K562 (cell line): ENCODE measurements at regions not wholly inside any gene's neighbourhood (a gene's known extent, or its start where the extent isn't known, plus 50 kb on each side); places are given as distances from the start of the nearest gene placed in this dataset.

Experiments
- ATAC-seq: fragments of 200-7000 bp; cut with Tn5 transposase; 3 replicates; pipeline ENCODE4 v1.9.1; 2020; ENCODE audit warnings: moderate library complexity
- BruUV-seq: library from RNA; stranded (reverse); fragments of 400-500 nt; replicated peaks from 2 replicates; lab custom pipeline; 2021; lab: Mats Ljungman, UMichigan
- CTCF ChIA-PET: fragments of 300-600 bp; formaldehyde crosslinking; extraction: SDS; loops from one replicate; lab custom pipeline; 2021; ENCODE audit warnings: low intra/inter-chr PET ratio; lab: Yijun Ruan, JAX
- POLR2A ChIA-PET: fragments of 300-600, 350-650 bp; sonication (Branson Sonifier 250); formaldehyde crosslinking; extraction: SDS; loops from one replicate; lab custom pipeline; 2021; ENCODE audit warnings: antibody characterized with exemption, inconsistent platforms; lab: Yijun Ruan, JAX
- DNase-seq, 4 experiments: peaks; one replicate each; pipeline versions ENCODE4 v3.0.0 to v3.0.0-alpha.2; 2011 to 2018; ENCODE audit warnings: low spot score in 3 of 4, mixed read lengths in 3 of 4; ENCODE audit errors: extremely low read depth in 1 of 4
- FAIRE-seq: peaks from 2 replicates; lab custom pipeline; 2011; peaks lifted over from hg19 to GRCh38; lab: Jason Lieb, UNC
- H2AFZ ChIP-seq: 2 replicates; pipeline ENCODE4 v1.6.0; 2011; ENCODE audit warnings: low read depth, low read length, control low read depth, inconsistent platforms
- H3K27ac ChIP-seq: fragments of 200-600 bp; 3 replicates; pipeline ENCODE4 v1.8.0; 2011; ENCODE audit warnings: low read depth, mild to moderate bottlenecking, control low read depth, inconsistent platforms, low read length, moderate library complexity, mixed read lengths; ENCODE audit errors: extremely low read depth
- H3K27me3 ChIP-seq, 2 experiments: fragments of 300-600 bp in 1 of 2; 2 replicates in 1 of 2; 3 replicates in 1 of 2; pipeline versions ENCODE4 v1.6.0 to v1.8.0; 2011; ENCODE audit warnings: inconsistent platforms in 2 of 2, low read length in 2 of 2, mild to moderate bottlenecking in 1 of 2, mixed read lengths in 1 of 2, moderate library complexity in 1 of 2; ENCODE audit not compliant: control insufficient read depth in 2 of 2, insufficient read depth in 2 of 2
- H3K36me3 ChIP-seq: fragments of 300-600 bp; 3 replicates; pipeline ENCODE4 v1.8.0; 2011; ENCODE audit warnings: mild to moderate bottlenecking, low read length, inconsistent platforms; ENCODE audit not compliant: control insufficient read depth, insufficient read depth
- H3K4me1 ChIP-seq, 2 experiments: fragments of 200-600 bp in 1 of 2; replicated peaks in 1 of 2; 2 replicates in 1 of 2; 3 replicates in 1 of 2; pipeline versions ENCODE4 v1.5.1 to v1.8.0; 2011; ENCODE audit warnings: inconsistent platforms in 2 of 2, low read length in 2 of 2, mild to moderate bottlenecking in 1 of 2, mixed read lengths in 1 of 2, moderate library complexity in 1 of 2; ENCODE audit not compliant: control insufficient read depth in 2 of 2, insufficient read depth in 2 of 2
- H3K4me2 ChIP-seq: 2 replicates; pipeline ENCODE4 v1.6.1; 2011; ENCODE audit warnings: low read length, control low read depth, inconsistent platforms, mixed read lengths; ENCODE audit not compliant: insufficient read depth
- H3K4me3 ChIP-seq: fragments of 200-600 bp; sonication (generic), shearing (Covaris generic); 2 replicates; pipeline ENCODE4 v1.5.1; 2016; ENCODE audit warnings: control low read depth, inconsistent platforms
- H3K79me2 ChIP-seq: fragments of 200-600 bp; 3 replicates; pipeline ENCODE4 v1.8.0; 2011; ENCODE audit warnings: low read length, inconsistent platforms; ENCODE audit not compliant: control insufficient read depth, insufficient read depth
- H3K9ac ChIP-seq, 2 experiments: 2 replicates each; pipeline versions ENCODE4 v1.6.0 to v1.6.1; 2011; ENCODE audit warnings: low read depth in 2 of 2, low read length in 2 of 2, control low read depth in 1 of 2, inconsistent platforms in 1 of 2, mild to moderate bottlenecking in 1 of 2, mixed read lengths in 1 of 2; ENCODE audit not compliant: insufficient read depth in 1 of 2
- H3K9me1 ChIP-seq: one replicate; pipeline ENCODE4 v1.6.0; 2011; ENCODE audit warnings: inconsistent platforms, mild to moderate bottlenecking, low read length, moderate library complexity; ENCODE audit not compliant: control insufficient read depth, insufficient read depth
- H3K9me3 ChIP-seq: replicated peaks from 2 replicates; pipeline ENCODE4 v1.5.1; 2011; ENCODE audit warnings: low read depth, low read length, inconsistent platforms; ENCODE audit not compliant: control insufficient read depth, insufficient read depth
- H4K20me1 ChIP-seq: replicated peaks from 2 replicates; pipeline ENCODE4 v1.6.1; 2011; ENCODE audit warnings: low read length, inconsistent platforms, mixed read lengths; ENCODE audit not compliant: control insufficient read depth, insufficient read depth
- BACH1 ChIP-seq: fragments of 200-800 bp; sonication (Bioruptor generic); IDR thresholded peaks from 2 replicates; pipeline ENCODE4 v1.6.1; 2016; ENCODE audit warnings: missing genetic modification characterization, missing compliant biosample characterization
- BRD4 ChIP-seq: fragments of 200-600 bp; sonication (generic); IDR thresholded peaks from 2 replicates; pipeline ENCODE4 v1.6.1; 2017; ENCODE audit warnings: inconsistent platforms
- CEBPB ChIP-seq: fragments of 450-650 bp; IDR thresholded peaks from 2 replicates; pipeline ENCODE4 v1.6.1; 2016; ENCODE audit warnings: missing genetic modification characterization, missing compliant biosample characterization
- FOXJ3 ChIP-seq: sonication (generic); formaldehyde crosslinking; IDR thresholded peaks from 2 replicates; pipeline ENCODE4 v1.4.0; 2020; ENCODE audit warnings: mild to moderate bottlenecking, missing genetic modification reagents
- HCFC1 ChIP-seq: IDR thresholded peaks from 2 replicates; pipeline ENCODE4 v1.6.1; 2012; ENCODE audit warnings: low read depth, low read length, improper control_type of control experiment
- MLLT1 ChIP-seq, 2 experiments: fragments of 450-650 bp; IDR thresholded peaks; 2 replicates each; pipeline ENCODE4 v1.6.1; 2016
- RAD51 ChIP-seq: fragments of 450-650 bp; IDR thresholded peaks from 2 replicates; pipeline ENCODE4 v1.7.1; 2016; ENCODE audit warnings: low read depth, mild to moderate bottlenecking, borderline replicate concordance
- RNF2 ChIP-seq: sonication (generic); IDR thresholded peaks from 2 replicates; pipeline ENCODE4 v1.6.1; 2016
- SRSF7 ChIP-seq: fragments of 200-400 bp; formaldehyde crosslinking; optimal IDR thresholded peaks from 2 replicates; pipeline ENCODE3; 2017; ENCODE audit warnings: mild to moderate bottlenecking, low read depth, low read length
- TBP ChIP-seq: optimal IDR thresholded peaks from 2 replicates; pipeline ENCODE3; 2011; ENCODE audit warnings: low read depth, low read length, improper control_type of control experiment
- ZNF143 ChIP-seq: sonication (generic); formaldehyde crosslinking; IDR thresholded peaks from 2 replicates; pipeline ENCODE4 v1.9.0; 2022; ENCODE audit warnings: mild to moderate bottlenecking, missing genetic modification reagents
- ZNF518B ChIP-seq: fragments of 250-450 bp; sonication (Bioruptor Pico); IDR thresholded peaks from 2 replicates; pipeline ENCODE4 v1.5.0; 2021; ENCODE audit warnings: mild to moderate bottlenecking, moderate library complexity
- ZNF766 ChIP-seq: fragments of 200-800 bp; sonication (Bioruptor generic); conservative IDR thresholded peaks from 2 replicates; pipeline ENCODE4 v1.6.1; 2016; ENCODE audit warnings: missing genetic modification characterization, missing compliant biosample characterization
- WGBS: fragments of 100-300 bp; shearing (Covaris generic); methylation state at CpG from one replicate; pipeline ENCODE4 v1.1.6; 2016; ENCODE audit warnings: low coverage, mixed read lengths; ENCODE audit not compliant: insufficient coverage; ENCODE audit errors: missing lambda C conversion rate; 5-methylcytosine and 5-hydroxymethylcytosine counted together
- in situ Hi-C: fragments of 300-500 bp; cut with MboI; formaldehyde crosslinking; loops from 4 replicates; pipeline ENCODE4 v1.15.0; 2018; ENCODE audit warnings: inconsistent platforms, mixed read lengths
- intact Hi-C: fragments of 100-400 bp; cut with micrococcal nuclease; formaldehyde crosslinking; loops from 2 replicates; pipeline ENCODE4 v1.14.2; 2022

DNA sequence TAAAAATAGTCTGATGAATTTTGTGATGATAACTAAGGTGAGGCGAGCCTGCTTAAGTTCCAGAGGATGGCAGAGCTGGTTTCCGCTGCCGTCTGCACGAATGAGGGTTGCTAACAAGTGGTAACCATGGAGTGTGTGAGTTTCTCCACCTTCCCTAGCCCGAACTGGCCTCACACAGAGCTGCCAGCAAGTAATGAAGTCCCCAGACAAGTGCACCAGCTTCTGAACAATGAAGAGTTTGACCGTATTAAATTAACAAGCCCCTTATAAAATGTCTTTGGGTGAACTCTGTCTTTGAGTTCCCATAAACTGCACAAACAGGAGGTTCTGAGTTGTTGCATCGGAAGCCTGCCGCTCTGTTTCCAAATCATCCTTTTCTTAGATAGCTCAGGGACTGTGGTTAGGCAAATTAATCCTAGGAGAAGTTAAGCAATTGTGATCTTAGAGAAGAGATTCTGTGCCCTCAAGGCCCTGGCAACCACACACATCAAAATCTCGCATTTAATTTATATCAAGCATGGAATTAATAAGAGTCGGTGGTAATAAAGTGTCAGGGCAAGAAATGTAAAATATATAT, 274.1 kb upstream of the DAAM1 start (continued):
- no peak for TF ChIP-seq CEBPB (tag)
- TF ChIP-seq, all 486 proteins: peak for 0

DNA sequence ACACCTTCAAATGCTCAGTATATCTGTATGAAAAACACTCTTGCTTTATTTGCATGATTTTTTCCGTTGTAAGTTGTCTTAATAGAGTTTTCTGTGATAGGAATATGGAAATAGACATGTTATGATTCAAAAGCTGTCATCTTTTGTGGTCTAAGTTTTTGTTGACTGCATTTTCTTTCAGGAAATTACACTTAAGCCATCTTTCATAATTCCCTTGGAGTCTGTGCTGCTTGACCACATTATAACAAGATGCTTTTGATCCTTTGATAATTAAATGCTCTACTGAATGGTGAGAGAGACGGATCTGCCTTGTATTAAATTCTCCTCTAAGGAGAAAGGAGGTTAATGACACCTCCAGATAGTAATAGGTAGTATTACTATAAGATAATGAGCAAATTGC, 272.8 kb upstream of the DAAM1 start:
- CTCF ChIA-PET: no interaction called here
- BruUV-seq: no TSS peak

More for the DNA sequence above, 272.8 kb upstream of the DAAM1 start:
- Histone ChIP-seq H3K4me2 (no peak overlapping the region), H3K4me1 (no peaks in the 10 kb centered on the region), H3K9me1 (no peaks in the 10 kb centered on the region), H3K27ac (no peak overlapping the region), H3K4me3 (no peak overlapping the region), H3K79me2 (no peaks in the 10 kb centered on the region), H3K27me3 (peaks cover 0 to 4% of the 10 kb centered on the region in 2 experiments; a peak in 1 of 5 replicates), H3K9me3 (no peaks in the 10 kb centered on the region)
- in situ Hi-C loops: no loop called here
- TF ChIP-seq MLLT1 (IDR thresholded peaks at IDR 0.05): no peak
- no peak for TF ChIP-seq ZNF518B
- no peak for TF ChIP-seq BACH1 (tag)
- no peak for TF ChIP-seq HCFC1
- no peak for TF ChIP-seq RNF2
- TF ChIP-seq ZNF766 (CRISPR knock-in tag): no peak
- no peak for TF ChIP-seq TBP
- no peak for TF ChIP-seq SRSF7
- TF ChIP-seq FOXJ3 (CRISPR knock-in tag): no peak
- TF ChIP-seq ZNF143 (CRISPR knock-in tag): no peak
- TF ChIP-seq BRD4: no peak
- TF ChIP-seq RAD51: no peak
- TF ChIP-seq, all 486 proteins: peak for 0
- no peak overlapping the region for H2AFZ ChIP-seq
- 0% methylated on average over 2 of the region's 2 CpGs for WGBS
- ATAC-seq: no peak
- intact Hi-C loops: no loop called here
- H3K9ac ChIP-seq: no peak overlapping the region
- DNase-seq: no peak
- no peak for FAIRE-seq
- POLR2A ChIA-PET: no interaction called here
- no peaks in the 10 kb centered on the region for H3K36me3 ChIP-seq
- no peaks in the 10 kb centered on the region for H4K20me1 ChIP-seq
